Dermis microvascular lymphatic vessel endothelial cell (primary cell): ENCODE measurements at regions not wholly inside any gene's neighbourhood (a gene's known extent, or its start where the extent isn't known, plus 50 kb on each side); places are given as distances from the start of the nearest gene placed in this dataset.

ENCODE experiments used
- DNase-seq, 2 donors: peaks; one replicate each; pipeline versions ENCODE4 v3.0.0 to v3.0.0-alpha.2; 2010; ENCODE audit warnings: low read depth in 2 of 2

DNA sequence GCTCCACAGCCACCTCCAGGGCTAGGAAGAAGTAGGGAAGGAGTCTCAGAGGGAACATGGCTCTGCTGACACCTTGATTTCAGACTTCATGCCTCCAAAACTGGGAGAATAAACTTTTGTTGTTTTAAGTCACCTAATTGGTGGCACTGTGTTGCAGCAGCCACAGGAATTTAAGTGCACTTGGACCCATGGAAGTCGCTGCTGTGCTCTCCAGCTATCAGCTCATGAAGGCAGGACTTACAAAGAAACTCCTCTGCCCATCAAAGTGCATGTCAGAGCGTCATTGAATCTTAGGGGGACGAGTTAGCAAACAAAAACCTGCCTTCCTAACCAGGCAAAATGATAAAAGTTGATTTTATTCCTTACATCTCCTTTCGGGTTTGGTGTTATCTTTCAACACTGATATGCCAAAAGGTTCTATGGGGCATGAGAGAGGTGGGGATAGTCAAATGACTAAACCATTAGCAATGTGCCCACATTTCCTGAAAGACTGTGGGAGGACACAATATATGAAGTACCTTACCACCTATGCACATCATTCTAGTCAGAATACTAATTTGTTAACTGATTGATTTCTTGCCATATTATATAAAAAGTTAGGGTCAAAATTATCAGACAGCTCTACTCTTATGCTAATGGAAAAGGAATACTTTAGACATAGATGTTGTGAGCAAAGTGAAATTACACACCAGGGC, 235.8 kb upstream of the TNP1 start:
- DNase-seq: peak in 1 of 2 donors; percentile 19

- DNase-seq: peak in 1 of 2 donors; percentile 40
Observed at GRCh38 chr2:217092710-217093379, 233.0 kb upstream of the TNP1 start.

DNA sequence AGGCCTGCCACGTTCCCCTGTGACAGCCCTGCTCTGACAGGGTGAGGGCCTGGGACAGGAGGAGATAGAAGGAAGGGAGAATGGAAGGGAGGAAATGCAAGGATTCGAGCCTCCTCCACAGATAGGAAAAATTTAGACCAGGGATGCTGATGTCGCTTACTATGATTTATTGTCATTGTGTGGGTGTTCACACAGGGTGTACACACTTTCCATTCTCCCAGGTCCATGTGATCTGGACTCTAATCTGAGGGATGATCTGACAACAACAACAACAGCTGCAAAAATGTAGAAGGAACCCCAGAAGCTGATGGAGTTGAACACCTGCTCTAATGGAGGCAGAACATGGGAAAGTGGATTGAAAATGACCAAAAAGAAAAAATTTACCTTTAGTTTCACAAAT, 231.7 kb upstream of the TNP1 start:
- no peak for DNase-seq

- no peak for DNase-seq
Observed at GRCh38 chr2:217090884-217091283, 231.0 kb upstream of the TNP1 start.

GRCh38 chr2:217090024-217090473, 230.2 kb upstream of the TNP1 start:
- peak in 1 of 2 donors; percentile 19 for DNase-seq

DNA sequence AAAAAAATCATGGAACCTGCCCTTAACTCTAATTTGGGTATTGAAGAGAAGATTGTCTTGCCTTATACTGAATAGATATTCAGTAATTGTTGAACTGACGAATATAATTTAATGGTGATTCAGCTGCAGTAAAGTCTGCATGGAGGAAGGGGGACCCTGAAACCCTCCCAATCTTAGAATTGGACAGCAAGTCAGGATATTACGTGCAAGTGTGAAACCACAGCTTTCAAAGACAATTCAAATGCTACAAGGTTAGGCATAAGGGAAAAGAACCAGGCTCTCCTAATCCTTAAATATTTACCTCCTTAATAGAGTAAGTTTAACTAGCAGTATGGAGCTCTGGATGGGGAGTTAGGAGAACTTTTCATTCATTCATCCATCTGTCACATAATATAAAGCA, 226.9 kb upstream of the TNP1 start:
- no peak for DNase-seq

DNA sequence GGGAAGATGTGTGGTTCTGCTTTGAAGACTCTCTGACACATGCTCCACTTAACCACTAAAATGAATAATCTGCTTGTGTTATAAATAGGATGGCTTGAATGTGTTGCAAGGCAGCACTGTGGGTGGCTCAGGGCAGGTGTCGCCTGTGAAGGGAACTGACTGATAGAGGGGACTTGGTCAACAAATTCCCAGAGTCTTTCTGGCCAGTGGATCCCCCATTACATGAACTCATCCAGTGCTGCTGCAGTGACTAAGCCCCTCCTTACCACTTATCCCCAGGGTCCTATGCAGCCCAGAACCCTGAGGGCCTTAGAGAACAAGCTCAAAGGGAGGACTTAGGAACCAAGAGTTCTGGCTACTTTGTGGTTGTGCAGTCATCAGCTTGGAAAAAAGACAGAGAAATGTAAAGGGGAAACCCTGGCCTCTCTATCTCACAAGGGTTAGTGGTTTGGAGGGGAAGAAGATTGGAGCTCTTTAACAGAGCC, 226.2 kb upstream of the TNP1 start:
- no peak for DNase-seq

DNA sequence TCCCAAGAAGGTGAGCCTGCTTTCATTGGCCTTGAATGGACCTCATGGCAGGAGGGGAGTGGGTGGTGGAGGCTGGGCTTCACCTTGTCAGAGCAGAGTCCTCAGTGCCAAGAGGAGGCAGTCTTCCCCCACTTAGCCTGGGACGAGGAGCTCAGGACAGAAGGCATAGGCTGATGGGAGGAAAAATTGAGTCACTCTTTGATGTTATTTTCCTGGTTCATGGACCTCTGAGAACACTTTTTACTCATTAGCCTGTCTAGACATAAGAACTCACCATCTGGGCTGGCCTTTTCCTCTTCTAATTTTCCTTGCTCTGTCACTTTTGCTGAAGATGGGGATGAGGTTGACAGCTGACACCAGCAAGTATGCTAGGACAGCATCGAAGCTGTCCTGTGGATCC, 225.7 kb upstream of the TNP1 start:
- peak in 1 of 2 donors; percentile 26 for DNase-seq

DNA sequence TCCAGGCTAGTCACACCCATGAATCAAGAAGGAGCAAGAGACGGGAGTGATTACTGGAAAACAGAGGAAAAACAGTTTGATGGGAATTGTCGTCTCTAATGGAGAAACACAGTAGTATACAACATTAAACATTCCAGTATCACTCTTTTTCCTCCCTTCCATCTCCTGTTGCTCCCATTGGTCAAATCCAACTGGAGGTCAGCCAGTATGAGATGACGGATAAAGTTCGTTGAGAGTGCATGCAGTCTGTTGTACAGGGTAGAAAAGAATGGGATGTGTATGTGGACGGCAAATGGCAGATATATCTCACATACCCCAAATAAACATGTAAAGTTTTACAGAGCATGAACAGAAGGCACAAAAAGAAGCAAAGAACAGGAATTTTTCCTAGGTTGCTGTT, 221.9 kb upstream of the TNP1 start:
- no peak for DNase-seq

GRCh38 chr2:217079165-217079564, 219.3 kb upstream of the TNP1 start:
- DNase-seq: no peak

GRCh38 chr2:217077831-217078407, 218.1 kb upstream of the TNP1 start:
- no peak for DNase-seq

DNA sequence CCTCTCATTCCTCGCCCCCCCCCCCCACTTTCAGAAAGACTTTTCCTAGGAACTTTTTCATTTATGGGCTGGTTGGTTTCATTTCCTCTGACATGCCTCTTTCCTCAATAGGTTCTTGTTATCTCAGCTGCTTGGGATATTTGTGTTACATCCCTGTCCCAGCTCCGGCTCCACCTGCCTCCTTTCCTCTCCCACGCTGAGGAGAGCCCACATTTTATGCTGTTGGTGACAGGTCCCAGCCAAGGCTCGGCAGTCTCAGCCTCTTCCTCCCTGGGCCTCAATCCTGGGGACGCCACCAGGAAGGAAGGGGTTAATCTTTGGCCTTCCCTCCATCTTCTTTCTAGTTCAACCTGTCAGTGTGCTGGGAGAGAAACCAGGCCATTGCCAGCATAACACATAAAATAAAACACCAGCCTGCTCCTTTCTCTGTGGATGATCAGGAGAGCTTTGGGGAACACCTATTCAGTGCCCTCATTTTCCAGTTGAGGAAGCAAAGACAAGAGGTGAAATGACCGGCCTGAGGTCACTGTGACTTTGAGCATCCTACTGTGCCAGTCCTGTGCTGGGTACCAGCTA, 216.9 kb upstream of the TNP1 start:
- DNase-seq: peak in 1 of 2 donors; percentile 24

GRCh38 chr2:217076058-217076435, 216.2 kb upstream of the TNP1 start:
- DNase-seq: no peak

- peak in 1 of 2 donors; percentile 55 for DNase-seq
Observed at GRCh38 chr2:217075268-217076057, 215.6 kb upstream of the TNP1 start.

- peak in 1 of 2 donors; percentile 34 for DNase-seq
Observed at GRCh38 chr2:217074576-217075255, 214.9 kb upstream of the TNP1 start.

- no peak for DNase-seq
Observed at GRCh38 chr2:217071416-217071815, 211.6 kb upstream of the TNP1 start.

GRCh38 chr2:217070611-217071010, 210.7 kb upstream of the TNP1 start:
- DNase-seq: no peak

DNA sequence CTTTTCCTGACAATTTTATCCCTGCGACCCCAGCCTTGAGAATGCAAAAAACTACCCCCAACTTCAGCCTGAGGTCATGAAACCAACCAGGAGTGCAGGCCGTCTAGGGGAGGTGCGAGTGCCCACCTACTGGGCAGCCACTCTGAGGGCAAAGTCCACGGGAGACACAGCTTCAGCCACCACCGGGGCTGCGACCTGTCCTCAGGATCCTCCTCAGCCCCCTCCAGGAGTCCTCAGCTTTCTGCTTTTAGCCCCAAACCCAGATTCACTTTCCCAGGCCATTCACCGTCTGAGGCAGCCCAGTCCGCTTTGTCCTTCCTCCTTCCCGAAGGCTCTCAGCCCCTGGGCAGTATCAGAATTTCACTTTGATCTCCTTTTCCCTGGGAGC, 210.2 kb upstream of the TNP1 start:
- DNase-seq: no peak

- no peak for DNase-seq
Observed at GRCh38 chr2:217069263-217070042, 209.6 kb upstream of the TNP1 start.

- DNase-seq: no peak
Observed at GRCh38 chr2:217068677-217069250, 208.9 kb upstream of the TNP1 start.
